Colon (tissue), 2 donors: ENCODE measurements at regions not wholly inside any gene's neighbourhood (a gene's known extent, or its start where the extent isn't known, plus 50 kb on each side); places are given as distances from the start of the nearest gene placed in this dataset.
"Not testable (repeated sequence)": the region's sequence is repeated elsewhere in the genome, so short reads cannot be mapped to it uniquely, and the experiment has no call there.

ENCODE experiments used
- FAIRE-seq: peaks from 2 replicates; lab custom pipeline; 2012; peaks lifted over from hg19 to GRCh38; lab: Jason Lieb, UNC
- donor health status: control.
- donor health status: control.

DNA sequence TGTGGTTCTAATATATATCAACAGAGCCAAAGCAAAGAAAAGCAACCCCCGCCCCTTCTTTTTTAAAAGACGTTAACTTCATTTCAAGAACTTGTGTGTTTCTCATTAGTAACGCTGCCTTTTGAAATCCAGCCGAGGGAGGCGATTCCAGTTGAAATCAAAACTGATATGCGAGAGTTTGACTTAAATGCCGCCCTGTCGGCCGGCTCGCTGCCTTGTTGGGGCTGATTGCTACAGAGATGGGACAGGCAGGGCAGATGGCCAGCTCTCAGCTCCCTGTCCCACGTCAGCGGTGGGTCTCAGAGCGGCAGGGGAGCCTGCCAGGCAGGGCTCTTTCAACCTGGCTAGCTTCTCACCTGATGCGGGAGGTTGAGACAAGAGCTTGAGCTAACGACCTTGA is 51.9 kb upstream of the ALX4 start:
- no peak for FAIRE-seq

DNA sequence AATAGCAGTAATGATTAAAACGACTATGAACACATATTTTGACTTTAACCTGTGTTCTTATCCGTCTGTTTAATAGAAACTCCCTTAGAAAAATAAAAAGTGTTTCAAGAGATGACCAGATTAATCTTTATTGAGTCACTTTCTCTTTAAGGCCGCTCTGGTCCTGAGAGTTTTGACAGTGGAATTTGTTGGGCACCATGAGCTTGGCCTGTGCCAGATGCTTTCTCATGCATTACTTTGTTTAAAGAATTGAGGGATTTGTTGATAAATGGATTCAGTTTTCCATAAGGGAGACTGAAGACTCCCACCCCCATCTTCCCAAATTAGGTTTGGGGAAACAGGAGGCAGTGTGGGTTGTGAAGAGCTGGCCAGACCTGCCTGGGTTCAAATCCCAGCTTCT is 53.2 kb upstream of the ALX4 start:
- no peak for FAIRE-seq

DNA sequence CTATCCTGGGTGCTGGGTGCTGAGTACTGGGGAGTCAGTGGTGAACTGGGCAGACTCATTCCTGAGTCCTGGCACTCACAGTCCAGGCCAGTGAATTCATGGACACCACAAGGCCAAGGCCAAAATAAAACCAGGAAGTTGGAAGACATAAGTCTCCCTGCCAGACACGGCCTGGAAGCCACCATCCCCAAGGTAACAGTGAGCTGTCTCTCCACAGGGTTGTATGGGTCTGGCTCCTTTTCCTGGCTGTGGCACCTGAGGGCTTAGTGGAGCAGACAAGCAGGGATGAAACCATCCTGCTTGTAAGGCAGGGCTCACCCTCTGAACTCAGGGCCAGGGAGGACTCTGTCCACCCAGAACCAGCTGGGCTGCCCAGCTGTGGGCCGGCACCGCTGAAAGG is 54.7 kb upstream of the ALX4 start:
- FAIRE-seq = no peak

DNA sequence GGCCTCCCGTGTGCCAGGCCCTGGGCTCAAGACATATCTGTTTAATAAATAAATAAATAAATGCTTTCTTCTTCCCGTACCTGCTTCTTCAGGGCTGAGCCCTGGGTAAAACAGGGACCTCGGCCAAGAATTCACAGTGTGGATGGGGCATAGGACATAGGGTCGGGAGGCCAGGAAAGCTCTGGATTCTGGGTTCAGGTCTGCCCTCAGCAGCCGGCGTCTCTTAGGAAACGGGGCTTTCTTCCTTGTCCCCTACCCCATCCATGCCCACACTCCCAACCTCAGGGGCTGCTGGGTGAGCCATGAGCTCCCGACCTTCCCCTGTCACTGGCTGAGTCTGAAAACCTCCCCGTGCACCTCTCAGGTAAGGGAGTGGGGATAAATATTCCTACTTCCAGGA is 55.7 kb upstream of the ALX4 start:
- FAIRE-seq = no peak

DNA sequence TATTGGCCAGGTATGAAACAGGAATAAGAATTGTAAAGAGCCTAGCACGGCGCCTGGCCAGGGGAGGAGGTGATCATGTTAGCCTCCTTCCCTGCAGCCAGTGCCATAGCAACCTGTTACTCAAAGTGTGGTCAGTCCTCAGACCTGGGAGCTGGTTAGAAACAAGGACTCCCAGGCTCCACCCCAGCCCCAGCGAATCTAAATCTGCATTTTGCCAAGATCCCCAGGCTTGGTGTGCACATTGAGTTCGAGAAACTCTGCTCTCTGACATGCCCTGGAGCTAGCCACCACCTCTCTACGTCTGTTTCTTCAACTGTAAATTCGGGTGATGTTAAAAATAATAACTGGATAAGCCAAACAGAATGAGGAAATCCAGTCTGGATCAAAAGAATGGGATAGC is 56.1 kb upstream of the ALX4 start:
- FAIRE-seq = no peak

DNA sequence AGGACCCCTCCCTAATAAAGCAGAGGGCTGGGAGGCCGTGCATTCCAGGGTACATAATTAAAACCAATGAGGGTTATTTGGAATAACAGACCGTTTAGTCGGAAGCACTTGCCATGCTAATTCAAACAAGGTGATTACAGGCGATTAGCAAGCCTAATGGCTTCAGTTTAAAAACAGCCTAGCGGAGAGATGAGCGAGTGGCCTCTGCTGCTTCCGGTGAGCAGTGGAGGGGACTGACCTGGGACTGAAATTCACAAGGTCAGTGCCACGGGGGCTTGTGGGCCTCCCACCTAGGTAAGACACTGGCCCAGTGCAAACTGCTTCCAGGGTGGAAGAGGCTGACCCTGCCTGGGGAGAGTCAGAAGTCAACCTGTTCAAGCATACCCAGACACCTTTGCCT is 56.8 kb upstream of the ALX4 start:
- no peak for FAIRE-seq

DNA sequence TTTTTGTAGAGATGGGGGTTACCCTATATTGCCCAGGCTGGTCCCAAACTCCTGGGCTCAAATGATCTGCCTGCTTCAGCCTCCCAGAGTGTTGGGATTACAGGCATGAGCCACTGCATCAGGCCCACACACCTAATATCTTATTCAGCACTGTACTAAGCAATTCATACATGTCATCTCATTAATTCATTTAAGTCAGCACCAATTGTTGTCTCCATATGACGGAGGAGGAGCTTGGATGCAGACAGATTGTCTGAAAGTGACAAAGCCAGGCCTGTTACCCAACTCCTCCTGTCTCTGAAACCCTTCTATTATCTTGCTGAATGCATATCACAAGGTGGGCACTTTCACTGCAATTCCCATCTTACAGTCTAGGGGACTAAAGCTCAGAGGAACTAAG is 57.5 kb upstream of the ALX4 start:
- FAIRE-seq = no peak

DNA sequence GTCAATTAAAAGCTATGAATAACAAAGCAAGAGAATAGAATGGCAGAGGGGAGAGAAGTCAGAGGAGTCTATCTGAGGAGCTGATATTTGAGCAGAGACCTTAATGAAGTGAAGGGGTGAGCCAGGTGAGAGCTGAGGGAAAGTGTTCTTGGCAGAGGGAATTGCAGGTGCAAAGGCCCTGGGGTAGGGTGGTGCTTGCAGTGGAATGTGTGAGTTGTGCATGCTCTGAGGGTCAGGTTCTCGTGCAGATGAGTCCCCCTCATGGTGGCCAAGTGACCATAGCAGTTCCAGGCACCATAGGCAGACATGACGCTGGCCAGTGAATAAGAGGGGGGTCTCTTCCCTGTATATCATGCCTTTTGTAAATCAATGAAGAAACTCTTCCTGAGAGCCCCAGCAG is 58.9 kb upstream of the ALX4 start:
- FAIRE-seq = no peak

DNA sequence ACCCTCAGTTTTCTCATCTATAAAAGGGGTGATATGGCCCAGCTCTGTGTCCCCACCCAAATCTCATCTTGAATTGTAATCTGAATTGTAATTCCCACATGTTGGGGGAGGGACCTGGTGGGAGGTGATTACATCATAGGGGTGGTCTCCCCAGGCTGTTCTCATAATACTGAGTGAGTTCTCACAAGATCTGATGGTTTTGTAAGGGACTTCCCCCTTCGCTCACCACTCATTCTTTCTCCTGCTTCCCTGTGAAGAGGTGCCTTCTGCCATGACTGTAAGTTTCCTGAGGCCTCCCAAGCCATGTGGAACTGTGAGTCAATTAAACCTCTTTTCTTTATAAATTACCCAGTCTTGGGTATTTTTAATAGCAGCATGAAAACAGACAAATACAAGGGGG is 61.1 kb upstream of the ALX4 start:
- not testable (repeated sequence) for FAIRE-seq

DNA sequence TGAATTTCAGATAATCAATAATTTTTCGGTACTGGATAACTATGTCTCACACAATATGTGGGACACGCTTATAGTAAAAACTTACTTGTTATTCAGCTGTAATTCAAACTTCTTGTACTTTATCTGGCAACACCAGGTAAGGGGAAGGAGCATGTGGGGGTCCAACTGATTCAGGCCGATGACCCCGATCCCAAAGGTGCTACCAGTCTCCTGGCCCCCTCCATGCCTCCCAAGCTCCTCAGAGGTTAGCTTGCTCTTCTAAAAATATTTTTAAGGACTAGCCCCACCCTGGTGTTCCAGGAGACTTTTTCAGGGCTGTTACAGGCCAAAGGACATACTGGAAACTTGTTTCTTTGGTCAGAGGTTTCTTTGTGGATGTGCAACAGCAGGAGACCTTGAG is 61.8 kb upstream of the ALX4 start:
- FAIRE-seq = no peak

DNA sequence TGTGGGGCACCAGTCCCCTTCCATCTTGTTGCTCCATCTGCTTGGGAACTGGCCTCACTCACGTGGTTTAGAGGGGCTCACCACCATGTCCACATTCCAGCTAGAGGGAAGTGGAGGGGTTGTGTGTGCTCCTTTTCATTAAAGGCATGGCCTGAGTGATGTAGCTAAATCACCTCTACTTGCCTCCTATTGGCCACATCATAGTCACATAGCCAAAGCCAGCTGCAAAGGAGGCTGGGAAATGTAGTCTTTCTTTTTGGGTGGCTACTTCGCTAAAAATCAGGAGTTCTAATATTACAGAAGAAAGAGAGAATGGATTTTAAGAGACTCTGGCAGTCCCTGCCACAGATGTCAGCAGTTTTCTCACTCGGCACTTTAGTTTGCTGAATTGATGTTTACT is 63.0 kb upstream of the ALX4 start:
- no peak for FAIRE-seq

DNA sequence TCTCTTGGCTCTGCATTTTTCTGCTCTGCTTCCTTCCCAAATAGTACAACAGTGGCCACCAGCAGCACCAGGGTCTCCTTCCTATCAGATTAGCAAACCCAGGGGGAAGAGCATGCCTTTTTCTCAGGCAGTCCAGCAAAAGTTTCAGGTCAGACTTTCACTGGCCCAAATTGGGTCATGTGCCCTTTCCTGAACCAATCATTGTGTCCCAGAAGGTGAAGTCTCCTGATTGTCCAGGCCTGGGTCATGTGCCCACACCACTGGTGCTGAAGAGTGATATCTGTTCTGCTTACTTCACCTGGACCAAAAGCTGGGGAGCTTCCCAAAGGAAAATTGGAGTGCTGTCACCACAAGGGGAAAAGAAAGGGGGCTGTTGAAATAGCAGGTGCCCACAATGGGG is 64.1 kb upstream of the ALX4 start:
- FAIRE-seq = no peak

DNA sequence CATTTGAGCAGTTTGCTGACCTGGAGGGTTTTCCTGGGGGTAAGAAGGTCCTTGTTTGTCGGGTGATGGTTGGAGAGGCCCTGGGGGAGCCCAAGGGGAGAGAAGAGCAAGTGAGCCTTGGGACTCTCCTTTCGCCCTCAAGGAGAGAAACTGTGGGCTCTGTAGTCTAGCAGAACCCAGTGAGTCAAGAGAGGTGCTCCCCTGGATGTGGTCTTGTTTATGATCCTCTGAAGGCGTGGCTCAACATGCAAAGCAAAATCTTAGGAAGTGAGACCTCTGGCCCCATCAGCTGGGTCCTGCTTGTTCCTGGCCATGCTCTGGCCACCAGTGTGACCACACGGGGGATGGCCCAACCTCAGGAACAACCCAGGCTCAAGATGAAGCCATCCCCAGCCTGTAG is 66.5 kb upstream of the ALX4 start:
- FAIRE-seq = no peak

DNA sequence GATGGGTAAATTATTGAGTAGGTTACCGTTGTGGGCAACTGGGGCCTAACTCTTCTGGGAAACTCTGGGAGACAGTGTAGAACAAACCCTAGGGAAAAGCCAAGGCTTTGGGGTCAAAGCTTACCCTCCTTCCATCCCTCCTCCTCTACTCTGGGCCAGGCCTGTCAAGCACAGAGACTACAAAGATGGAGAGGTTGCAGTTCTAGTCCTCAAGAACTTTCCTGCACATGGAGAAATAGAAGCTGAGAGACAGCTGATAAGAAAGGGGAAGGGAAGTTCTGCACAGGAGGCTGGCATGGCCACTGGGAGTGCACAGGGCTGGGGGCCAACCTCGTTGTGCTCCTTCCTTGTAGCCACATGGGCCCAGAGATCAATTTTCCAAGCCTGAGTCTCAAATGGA is 67.2 kb upstream of the ALX4 start:
- FAIRE-seq = no peak

DNA sequence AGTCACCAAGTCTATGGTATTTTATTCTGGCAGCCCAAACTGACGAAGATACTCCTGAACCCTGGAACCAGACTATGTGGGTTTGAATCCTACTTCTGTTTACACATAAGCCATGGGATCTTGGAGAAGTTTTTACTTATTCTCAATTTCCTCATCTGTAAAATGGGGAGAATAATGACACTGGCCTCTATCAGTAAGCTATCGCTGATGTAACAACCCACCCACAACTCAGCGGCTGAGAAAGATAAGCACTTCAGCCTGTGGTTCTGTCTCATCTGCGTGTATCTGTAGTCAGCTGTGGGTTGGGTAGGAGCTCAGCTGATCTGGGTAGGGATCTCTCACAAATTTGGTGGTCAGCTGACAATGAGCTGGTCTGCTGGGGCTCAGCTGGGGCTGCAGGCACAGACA is 68.0 kb upstream of the ALX4 start:
- FAIRE-seq = no peak

DNA sequence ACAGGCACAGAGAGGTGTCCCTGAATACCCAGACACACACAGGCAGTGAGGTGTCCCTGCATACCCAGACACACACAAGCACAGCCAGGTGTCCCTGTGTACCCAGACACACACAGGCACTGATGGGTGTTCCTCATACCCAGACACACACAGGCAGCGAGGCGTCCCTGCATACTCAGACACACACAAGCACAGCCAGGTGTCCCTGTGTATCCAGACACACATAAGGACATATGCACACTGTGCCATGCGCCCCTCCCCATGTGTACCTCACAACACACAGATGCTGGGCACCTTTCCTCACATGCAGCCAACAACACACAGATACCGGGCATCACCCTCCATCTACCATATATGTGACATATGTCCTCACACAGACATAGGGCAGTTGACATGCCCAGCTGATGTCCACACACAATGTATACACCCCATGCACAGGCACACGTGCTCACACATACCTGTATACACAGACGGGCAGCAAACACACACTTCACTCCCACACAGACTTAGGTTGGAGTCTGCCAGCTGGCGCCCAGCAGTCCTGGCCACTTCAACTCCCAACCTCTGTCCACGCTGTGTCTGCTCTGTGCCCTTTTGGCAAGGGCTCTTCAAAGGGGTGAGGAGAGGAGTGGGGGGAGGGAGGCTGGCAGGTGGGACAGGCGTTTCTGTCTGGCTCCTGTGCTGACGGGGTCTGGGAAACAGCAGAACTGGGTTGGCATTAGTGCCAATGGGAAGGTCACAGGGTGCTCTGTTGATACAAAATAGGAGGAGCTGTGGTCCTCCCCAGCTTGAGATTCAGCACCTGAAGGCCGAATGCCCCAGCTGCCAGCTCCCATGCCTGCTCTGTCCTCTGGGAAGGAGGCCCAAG is 69.4 kb upstream of the ALX4 start:
- no peak for FAIRE-seq

DNA sequence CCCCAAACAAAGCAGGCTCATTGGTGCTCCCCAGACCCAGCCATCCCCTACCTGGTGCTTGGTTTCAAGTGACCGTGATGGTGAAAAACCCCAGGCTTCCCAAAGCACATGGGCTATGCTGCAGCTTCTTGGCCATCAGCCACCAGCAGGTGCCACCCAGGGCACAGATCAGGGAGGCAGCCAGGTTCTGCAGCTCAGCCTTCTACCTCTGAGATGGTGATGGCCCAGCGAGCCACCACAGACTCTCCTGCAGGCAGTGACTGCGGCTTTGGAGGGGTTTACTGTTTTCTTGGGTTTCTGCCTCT is 70.0 kb upstream of the ALX4 start:
- no peak for FAIRE-seq

DNA sequence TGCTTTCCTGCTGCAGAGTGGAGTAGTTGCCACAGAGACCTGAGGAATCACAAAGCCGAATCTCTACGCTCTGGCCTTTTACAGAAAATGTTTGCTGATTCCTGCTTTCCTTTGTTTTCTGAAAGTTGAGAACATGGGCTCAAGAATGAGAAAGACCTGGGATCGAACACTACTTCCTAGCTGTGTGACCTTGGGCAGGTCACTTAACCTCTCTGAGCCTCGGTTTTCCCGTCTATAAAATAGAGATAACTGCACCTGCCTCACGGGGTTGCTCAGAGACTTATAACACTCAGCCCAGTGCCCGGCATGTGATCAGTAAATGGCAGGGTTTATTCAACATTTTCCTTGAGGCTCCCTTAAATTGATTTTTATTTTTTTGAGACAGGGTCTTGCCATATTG is 70.9 kb upstream of the ALX4 start:
- FAIRE-seq = no peak

DNA sequence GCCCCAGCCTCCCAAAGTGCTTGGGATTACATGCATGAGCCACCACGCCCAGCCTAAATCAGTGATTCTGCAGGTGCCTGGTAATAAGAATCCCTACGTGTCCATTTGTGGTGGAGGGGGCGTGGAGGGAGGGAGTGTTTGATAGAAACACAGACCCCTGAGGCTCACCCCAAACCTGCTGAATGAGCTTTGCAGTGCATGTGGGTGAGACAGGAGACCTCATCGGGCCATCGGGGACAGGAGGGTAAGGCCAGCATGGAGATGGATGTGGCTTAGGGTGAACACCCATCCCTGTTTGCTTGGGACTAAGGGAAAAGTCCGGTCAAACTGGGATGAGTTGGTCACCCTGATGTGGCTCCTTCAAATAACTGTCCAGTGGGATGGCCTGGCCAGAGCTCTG is 71.3 kb upstream of the ALX4 start:
- no peak for FAIRE-seq

DNA sequence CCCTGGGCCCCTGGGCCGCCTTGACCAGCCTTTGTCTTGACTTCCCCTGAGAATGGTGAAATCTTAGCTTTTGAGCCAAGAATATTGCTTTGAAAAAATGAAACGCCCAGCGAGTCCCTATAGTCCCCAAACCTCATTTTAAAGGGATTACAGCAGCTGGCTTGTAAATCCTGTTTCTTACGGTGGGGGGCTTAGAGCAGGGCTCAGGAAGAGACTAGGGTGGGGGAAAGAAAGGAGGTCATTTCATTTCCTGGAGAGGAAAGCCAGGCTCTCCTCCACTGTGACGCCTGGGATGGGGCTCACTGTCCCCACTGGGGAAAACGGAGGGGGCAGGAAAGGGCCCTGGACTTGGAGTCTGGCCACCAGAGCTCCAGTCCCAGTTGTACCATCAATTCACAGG is 72.2 kb upstream of the ALX4 start:
- no peak for FAIRE-seq

DNA sequence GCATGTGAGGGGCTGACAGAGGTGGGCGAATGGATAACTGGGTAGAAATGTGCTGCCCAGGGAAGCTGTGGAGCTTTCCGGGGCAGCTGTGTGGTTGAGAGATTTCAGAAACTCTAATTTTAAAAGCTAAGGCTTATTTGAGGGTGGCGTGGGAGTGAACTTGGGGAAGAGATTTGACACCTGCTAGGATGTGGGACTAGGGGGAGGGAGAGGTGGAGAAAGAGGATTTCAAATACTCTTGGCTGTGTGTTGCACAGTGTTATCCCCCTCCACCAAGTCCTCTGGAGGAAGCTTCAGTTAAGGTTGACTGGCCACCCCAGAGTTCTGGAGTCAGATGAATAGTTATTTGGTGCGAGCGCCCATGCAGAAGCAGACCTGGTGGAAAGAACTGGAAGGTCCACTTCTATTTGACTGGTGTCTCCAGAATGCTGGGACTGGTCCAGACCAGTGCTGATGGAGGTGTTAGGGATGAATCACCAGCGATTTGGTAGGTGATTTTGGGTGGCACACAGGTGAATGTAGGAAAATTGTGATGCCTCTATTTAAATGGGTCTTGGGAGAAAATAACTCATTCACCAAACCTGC is 72.8 kb upstream of the ALX4 start:
- no peak for FAIRE-seq

DNA sequence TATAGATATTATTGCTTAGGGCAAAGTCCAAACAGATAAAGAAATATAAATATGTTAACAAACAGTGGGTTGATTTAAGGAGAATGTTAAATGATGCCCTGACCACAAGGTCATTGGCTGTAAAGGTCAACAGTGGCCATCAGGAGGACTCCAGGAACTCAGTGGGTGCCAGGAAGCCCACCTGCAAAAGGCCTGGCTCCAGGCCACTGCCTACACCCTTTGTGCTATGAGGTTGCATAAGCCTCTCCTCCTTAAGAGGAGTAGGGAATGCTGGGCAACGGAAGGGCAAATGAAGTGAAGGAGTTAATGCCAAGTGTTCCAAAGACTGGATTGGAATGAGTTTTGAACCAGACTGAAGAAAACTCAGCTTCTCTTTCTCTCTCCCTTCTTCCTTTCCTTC is 73.3 kb upstream of the ALX4 start:
- FAIRE-seq = no peak

DNA sequence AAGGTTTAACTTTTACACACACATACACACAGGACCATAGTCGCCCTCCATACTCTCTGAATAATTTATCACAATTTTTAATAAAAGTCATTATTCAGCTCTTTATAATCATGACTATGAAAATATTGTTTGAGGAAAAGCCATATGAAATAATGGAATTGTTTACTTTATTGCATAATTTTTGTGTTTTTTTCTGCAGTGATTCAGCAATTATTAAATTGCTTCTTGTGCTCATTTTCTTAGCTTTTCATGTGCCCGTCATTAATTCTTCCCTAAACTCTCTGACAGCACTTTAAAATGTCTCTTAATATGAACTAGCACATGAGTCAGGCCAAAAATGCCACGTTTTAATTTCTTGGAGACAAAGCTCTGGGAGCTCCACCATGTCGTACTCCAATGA is 77.5 kb upstream of the ALX4 start:
- FAIRE-seq = no peak

DNA sequence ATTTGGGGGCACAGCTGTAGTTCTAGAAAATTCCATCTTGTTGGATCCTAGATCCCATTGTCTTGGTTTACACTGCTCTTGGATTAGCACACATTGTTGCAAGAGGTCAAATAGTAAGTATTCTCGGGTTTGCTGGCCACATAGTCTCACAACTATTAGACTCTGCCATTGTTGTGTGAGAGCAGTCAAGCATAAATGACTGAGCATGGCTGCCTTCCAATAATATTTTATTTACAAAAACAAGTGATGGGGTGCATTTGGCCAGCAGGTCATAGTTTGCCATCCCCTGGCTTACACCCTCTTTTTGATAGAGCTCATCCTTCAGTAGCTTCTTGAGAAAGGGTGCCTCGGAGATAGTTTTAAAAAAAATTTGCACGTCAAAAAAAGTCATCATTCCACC is 77.9 kb upstream of the ALX4 start:
- FAIRE-seq = no peak
